ENCODE measurements at regions not wholly inside any gene's neighbourhood (a gene's known extent, or its start where the extent isn't known, plus 50 kb on each side); places are given as distances from the start of the nearest gene placed in this dataset.

DNA sequence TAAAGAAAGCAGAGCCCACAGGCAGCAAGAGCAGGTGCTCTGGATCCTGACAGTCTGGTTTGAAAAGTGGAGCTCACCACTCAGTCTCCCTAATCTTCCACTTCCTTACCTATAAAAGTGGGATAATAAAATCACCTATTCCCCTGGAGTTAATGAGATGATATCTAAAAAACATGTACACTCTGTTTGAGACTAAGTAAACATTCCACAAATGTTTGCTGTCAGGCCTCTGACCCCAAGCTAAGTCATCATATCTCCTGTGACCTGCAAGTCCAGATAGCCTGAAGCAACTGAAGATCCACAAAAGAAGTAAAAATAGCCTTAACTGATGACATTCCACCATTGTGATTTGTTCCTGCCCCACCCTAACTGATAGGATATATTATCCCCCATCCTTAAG, 1324.5 kb downstream of the XPNPEP1 start:
- Mint-ChIP-seq H3K4me1 (ENCODE audit: low read depth, unreplicated experiment) (peaks cover 27% of the 10 kb centered on the region), H3K4me3 (ENCODE audit: unreplicated experiment) (peak overlapping the region; percentile 23), H3K9me3 (ENCODE audit: unreplicated experiment) (peaks cover 34% of the 10 kb centered on the region), H3K27me3 (ENCODE audit: insufficient read depth, unreplicated experiment) (no peaks in the 10 kb centered on the region), H3K36me3 (ENCODE audit: insufficient read depth, unreplicated experiment) (peaks cover 22% of the 10 kb centered on the region), H3K27ac (ENCODE audit: unreplicated experiment) (peak overlapping the region; percentile 77)
- Histone ChIP-seq H3K9me3 (peaks cover 30% of the 10 kb centered on the region), H3K27me3 (replicated peaks; ENCODE audit: control insufficient read depth, insufficient read depth, low read length) (no peaks in the 10 kb centered on the region), H3K4me1 (peaks cover 36% of the 10 kb centered on the region), H3K36me3 (ENCODE audit: control insufficient read depth, insufficient read depth, low read length) (no peaks in the 10 kb centered on the region), H3K4me3 (ENCODE audit: low read depth, low read length) (no peak overlapping the region)
- no TSS peak for BruUV-seq (replicated peaks)
- intact Hi-C loops (cut with micrococcal nuclease; ENCODE audit: unreplicated experiment): loop anchor here (1.0 to 10.0 kb wide), 5 partner anchors 17 to 1396 kb away; no protein-coding TSS in a partner anchor
- TF ChIP-seq, protein P1, sequence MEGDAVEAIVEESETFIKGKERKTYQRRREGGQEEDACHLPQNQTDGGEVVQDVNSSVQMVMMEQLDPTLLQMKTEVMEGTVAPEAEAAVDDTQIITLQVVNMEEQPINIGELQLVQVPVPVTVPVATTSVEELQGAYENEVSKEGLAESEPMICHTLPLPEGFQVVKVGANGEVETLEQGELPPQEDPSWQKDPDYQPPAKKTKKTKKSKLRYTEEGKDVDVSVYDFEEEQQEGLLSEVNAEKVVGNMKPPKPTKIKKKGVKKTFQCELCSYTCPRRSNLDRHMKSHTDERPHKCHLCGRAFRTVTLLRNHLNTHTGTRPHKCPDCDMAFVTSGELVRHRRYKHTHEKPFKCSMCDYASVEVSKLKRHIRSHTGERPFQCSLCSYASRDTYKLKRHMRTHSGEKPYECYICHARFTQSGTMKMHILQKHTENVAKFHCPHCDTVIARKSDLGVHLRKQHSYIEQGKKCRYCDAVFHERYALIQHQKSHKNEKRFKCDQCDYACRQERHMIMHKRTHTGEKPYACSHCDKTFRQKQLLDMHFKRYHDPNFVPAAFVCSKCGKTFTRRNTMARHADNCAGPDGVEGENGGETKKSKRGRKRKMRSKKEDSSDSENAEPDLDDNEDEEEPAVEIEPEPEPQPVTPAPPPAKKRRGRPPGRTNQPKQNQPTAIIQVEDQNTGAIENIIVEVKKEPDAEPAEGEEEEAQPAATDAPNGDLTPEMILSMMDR (IDR thresholded peaks at IDR 0.05; ENCODE audit: insufficient read depth in 1 of 2, low read depth in 1 of 2, low read length in 1 of 2, severe bottlenecking in 1 of 2, unreplicated experiment in 1 of 2): no peak
- POLR2A ChIA-PET: no interaction called here
- DNase-seq: peak; percentile 74 to 83
- CTCF ChIA-PET: no interaction called here

DNA sequence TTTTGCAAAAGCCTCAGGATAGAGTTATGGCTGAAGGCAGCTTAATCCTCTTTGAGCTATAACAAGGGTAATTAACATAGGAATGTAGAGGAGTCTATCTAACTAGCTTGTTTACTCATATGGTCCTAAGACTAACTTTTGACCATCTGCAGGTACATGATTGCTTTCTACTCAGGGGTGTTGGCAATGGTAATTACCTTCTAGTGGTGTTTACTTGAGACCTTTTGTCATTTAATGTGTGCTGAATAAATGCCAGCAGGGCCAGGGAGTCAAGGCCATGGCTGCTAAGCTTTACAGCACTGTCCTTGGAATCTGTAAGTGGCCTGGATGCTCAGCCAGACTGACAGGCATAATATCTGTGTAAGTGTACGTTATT, 1325.0 kb downstream of the XPNPEP1 start:
- Histone ChIP-seq H3K36me3 (ENCODE audit: control insufficient read depth, insufficient read depth, low read length) (no peaks in the 10 kb centered on the region), H3K4me3 (ENCODE audit: low read depth, low read length) (no peak overlapping the region), H3K27me3 (replicated peaks; ENCODE audit: control insufficient read depth, insufficient read depth, low read length) (no peaks in the 10 kb centered on the region), H3K4me1 (peaks cover 36% of the 10 kb centered on the region), H3K9me3 (peaks cover 30% of the 10 kb centered on the region)
- peak in 1 of 2 experiments; percentile 18 for DNase-seq
- Mint-ChIP-seq H3K4me1 (ENCODE audit: low read depth, unreplicated experiment) (peaks cover 27% of the 10 kb centered on the region), H3K27me3 (ENCODE audit: insufficient read depth, unreplicated experiment) (no peaks in the 10 kb centered on the region), H3K36me3 (ENCODE audit: insufficient read depth, unreplicated experiment) (peaks cover 22% of the 10 kb centered on the region), H3K4me3 (ENCODE audit: unreplicated experiment) (peak overlapping the region; percentile 23), H3K9me3 (ENCODE audit: unreplicated experiment) (peaks cover 34% of the 10 kb centered on the region), H3K27ac (ENCODE audit: unreplicated experiment) (peak overlapping the region; percentile 77)
- ChIA-PET CTCF (no interaction called here), POLR2A (no interaction called here)
- BruUV-seq (replicated peaks): no TSS peak
- intact Hi-C loops (cut with micrococcal nuclease; ENCODE audit: unreplicated experiment): loop anchor here (1.0 to 10.0 kb wide), 5 partner anchors 16 to 1396 kb away; no protein-coding TSS in a partner anchor
- TF ChIP-seq, protein P1 (IDR thresholded peaks at IDR 0.05; ENCODE audit: insufficient read depth in 1 of 2, low read depth in 1 of 2, low read length in 1 of 2, severe bottlenecking in 1 of 2, unreplicated experiment in 1 of 2): no peak

DNA sequence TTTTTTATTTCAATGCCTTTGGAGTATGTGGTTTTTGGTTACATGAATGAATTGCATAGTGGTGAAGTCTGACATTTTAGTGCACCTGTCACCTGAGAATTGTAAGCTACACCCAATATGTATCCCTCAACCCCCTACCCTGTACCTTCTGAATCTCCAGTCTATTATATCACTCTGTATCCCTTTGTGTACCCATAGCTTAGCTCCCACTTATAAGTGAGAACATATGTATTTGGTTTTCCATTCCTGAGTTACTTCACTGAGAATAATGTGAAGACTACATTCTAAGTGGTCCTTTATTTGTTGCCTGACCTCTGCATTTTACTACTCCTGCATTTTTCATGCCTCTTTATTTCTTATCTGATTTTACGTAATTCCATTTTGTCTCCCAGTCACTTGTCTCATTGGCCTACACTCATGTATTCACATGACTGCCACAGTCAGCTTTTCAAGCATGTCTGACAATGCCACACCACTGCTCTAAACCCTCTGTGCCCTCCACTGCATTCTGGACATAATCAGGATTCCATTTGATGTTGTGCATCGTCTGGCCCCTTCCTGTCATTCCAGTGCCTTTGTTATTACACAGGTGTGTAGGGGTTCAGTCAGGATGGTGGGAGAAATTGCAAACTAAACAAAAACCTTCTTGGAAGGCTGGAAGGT, 1325.5 kb downstream of the XPNPEP1 start:
- no peak overlapping the region for H3K4me3 ChIP-seq (ENCODE audit: low read depth, low read length)
- no TSS peak for BruUV-seq (replicated peaks)
- peaks cover 30% of the 10 kb centered on the region for H3K4me1 Mint-ChIP-seq (ENCODE audit: low read depth, unreplicated experiment)
- H3K4me3 Mint-ChIP-seq (ENCODE audit: unreplicated experiment): peak overlapping the region; percentile 19
- peaks cover 34% of the 10 kb centered on the region for H3K9me3 Mint-ChIP-seq (ENCODE audit: unreplicated experiment)
- intact Hi-C loops (cut with micrococcal nuclease; ENCODE audit: unreplicated experiment): loop anchor here (1.0 to 10.0 kb wide), 5 partner anchors 15 to 1397 kb away; no protein-coding TSS in a partner anchor
- no peaks in the 10 kb centered on the region for H3K27me3 ChIP-seq (replicated peaks; ENCODE audit: control insufficient read depth, insufficient read depth, low read length)
- H3K36me3 Mint-ChIP-seq (ENCODE audit: insufficient read depth, unreplicated experiment): peaks cover 22% of the 10 kb centered on the region
- H3K27me3 Mint-ChIP-seq (ENCODE audit: insufficient read depth, unreplicated experiment): no peaks in the 10 kb centered on the region
- peak; percentile 60 to 69 for DNase-seq
- TF ChIP-seq, protein P1 (IDR thresholded peaks at IDR 0.05; ENCODE audit: insufficient read depth in 1 of 2, low read depth in 1 of 2, low read length in 1 of 2, severe bottlenecking in 1 of 2, unreplicated experiment in 1 of 2): no peak
- H3K9me3 ChIP-seq: peaks cover 30% of the 10 kb centered on the region
- CTCF ChIA-PET: no interaction called here
- POLR2A ChIA-PET: no interaction called here
- peaks cover 42% of the 10 kb centered on the region for H3K4me1 ChIP-seq
- H3K27ac Mint-ChIP-seq (ENCODE audit: unreplicated experiment): peak overlapping the region; percentile 77
- no peaks in the 10 kb centered on the region for H3K36me3 ChIP-seq (ENCODE audit: control insufficient read depth, insufficient read depth, low read length)
